NCI-H510A treated with DMSO at 0.1 percent for 48 hours (cell line): ENCODE measurements at regions not wholly inside any gene's neighbourhood (a gene's known extent, or its start where the extent isn't known, plus 50 kb on each side); places are given as distances from the start of the nearest gene placed in this dataset.
"Not testable (repeated sequence)": the region's sequence is repeated elsewhere in the genome, so short reads cannot be mapped to it uniquely, and the experiment has no call there.

Source experiments
- DNase-seq: peaks from one replicate; lab custom pipeline; 2025; lab: John Stamatoyannopoulos, UW

DNA sequence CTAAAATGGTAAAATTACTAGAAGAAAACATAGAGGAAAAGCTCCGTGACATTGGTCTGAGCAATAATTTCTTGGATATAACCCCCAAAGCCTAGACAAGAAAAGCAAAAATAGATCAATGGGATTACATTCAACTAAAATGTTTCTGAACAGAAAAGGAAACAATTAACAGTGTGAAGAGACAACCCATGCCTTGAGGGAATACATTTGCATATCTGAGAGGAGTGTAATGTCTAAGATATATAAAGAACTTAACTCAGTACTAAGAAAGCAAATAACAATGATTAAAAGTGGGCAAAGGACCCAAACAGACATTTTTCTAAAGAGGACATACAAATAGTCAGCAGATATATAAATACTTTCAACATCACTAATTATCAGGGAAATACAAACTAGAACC lies 206.2 kb downstream of the VAPA start:
- no peak for DNase-seq

- no peak for DNase-seq
Measured at GRCh38 chr18:10120622-10121021, 206.8 kb downstream of the VAPA start.

GRCh38 chr18:10121028-10121427 lies 207.2 kb downstream of the VAPA start:
- DNase-seq: no peak

DNA sequence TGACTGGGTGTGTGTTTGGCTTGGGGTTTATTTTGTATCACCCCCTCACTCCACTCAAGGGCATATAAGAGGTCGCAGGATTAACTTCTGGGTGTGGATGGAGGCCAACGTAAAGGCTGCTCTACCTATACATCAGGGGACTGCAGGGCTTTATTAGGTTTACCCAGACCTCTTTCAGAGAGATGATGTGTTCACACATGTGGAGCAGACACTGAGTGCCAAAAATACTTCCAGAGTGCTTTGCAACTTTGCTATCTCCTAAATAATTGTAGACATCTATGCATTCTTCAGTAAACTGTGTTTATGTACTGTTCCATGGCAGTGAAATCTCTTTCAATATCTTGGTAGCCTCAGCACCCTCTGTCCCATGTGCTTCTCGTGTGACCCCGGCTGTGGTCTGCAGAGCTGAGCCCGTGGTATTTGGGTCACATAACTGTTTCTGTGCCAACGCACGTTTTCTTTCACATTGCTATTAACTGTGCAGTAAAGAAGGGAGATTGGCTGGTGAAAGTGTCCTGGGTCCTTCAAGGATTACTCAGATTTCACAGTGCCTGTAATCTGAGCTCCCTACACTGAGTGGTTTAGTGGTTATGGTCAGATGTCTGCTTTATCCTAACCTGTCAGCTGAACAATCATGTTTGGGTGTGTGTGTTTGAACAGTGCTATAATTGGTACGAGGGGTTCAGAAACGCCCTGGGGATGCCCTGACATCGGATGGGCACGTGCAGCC lies 208.1 kb downstream of the VAPA start:
- DNase-seq: peak; percentile 77

GRCh38 chr18:10122988-10123950 lies 209.5 kb downstream of the VAPA start:
- no peak for DNase-seq

GRCh38 chr18:10124071-10124470 lies 210.3 kb downstream of the VAPA start:
- no peak for DNase-seq

GRCh38 chr18:10124557-10124956 lies 210.7 kb downstream of the VAPA start:
- DNase-seq: no peak

GRCh38 chr18:10124967-10125366 lies 211.2 kb downstream of the VAPA start:
- DNase-seq: no peak

DNA sequence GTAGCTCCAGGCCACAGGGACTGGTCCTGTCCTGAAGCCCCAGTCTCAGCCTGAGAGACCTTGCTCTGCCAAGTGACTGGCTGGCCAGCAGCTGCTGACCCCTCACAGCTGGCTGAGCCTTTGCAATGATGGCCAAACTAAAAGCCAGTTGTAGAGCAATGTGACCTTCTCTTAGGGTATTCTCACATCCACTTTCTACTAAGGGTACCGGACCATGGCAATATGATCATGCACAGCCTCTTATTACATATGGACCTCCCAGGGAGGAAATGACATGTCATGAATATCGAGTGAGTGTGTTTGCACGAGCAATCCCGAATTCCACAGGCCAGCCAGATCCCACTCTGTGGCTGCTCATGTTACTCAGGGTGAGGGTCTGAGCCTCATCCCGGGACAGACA lies 213.9 kb downstream of the VAPA start:
- DNase-seq: no peak

- DNase-seq: no peak
Measured at GRCh38 chr18:10128921-10129501, 215.2 kb downstream of the VAPA start.

GRCh38 chr18:10130606-10131005 lies 216.8 kb downstream of the VAPA start:
- no peak for DNase-seq

DNA sequence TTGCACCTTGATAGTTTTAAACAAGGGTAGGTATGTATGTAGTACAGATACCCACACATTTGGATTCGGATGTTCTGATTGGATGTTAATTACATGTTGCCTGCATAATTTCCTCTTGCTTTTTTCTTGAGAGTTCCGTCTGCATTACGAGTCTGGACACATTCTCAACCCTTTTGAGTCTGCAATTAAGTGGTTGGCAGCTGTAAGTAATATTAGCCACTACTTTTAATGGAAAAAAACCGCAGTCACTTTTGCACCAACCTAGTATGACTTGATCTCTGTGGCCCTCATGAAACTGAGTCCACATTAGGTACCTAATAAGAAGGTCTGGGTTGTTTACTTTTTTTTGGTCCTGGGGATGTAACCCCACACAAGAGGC lies 217.3 kb downstream of the VAPA start:
- DNase-seq: no peak

DNA sequence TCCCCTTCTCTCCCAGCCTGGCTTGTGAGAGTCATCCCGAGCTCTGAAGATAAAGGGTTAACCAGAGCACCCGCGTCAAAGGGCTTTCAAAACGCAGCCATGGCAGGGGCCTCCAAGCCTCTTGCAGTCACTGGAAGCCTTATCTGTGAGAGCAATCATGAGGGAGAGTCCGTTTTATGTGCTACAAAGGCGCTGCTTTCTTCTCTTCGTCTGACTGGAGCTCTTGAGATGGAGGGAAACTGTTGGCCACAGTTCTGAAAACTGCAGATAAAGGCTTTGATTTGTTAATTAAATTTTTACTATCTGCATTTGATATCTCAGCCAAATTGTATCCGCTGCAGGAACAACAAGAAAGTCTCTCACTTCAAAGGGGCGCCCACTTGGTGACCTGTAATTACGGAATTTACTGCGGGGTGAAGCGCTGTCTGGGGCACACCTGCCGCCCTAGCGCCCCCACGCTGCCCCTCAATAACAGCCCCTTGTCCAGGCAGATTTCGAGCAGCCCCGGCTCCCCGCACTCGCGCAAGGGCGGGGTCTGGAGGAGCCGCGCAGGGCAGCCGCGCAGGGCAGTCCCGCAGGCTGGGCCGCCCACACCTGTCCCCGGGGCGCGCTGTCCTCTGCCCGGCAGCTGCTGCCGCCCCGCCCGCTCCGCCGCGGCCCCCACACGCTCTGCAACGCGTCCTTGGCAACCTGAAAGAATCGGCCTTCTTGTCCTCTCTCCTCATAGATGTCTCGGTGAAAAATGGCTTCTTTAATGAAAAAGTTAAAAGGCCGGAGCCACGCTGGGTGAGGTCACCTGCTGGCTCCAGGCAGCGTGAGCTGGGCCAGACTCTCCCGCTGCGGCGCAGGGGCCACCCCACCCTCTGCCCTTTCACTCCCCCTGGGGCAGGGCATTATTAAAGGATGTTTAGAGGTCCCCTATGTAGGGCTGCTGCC lies 217.9 kb downstream of the VAPA start:
- DNase-seq: no peak

GRCh38 chr18:10133516-10133915 lies 219.7 kb downstream of the VAPA start:
- DNase-seq: no peak

DNA sequence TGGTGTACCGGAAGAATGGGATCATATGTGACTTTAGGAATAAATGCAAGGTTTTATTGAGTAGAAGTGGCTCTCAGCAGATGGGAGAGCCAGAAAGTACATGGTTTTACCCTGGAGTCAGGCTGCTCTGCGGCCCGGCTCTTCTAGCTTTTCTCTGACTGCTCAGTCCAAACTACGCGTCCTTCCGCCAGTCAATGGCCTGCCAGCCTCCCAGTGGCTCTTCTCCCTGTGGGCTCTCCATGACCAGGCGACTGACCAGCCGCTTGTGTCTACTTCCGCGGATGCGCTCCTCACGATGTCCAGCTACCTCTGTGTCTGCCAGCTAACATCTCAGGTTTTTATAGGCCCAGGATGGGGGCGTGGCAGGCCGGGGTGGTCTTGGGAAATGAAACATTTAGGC lies 220.4 kb downstream of the VAPA start:
- no peak for DNase-seq

DNA sequence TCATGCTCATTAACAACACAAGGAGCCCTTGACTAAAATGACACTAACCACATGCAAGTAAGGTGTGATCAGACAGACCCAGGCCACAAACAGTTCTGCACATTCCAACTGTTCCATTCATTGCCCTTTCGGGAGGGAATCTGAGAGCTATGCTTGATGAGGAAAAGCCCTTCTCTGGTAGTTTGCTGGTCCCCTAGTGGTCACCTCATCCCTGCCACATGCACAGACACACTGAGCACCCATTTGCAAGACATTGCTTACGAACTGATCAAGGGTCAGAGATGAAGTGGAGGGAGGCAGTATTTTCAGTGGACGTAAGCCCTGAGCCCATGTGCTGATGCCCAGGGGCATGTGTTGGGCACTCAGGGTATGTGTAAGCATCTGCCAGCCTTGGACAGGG lies 220.9 kb downstream of the VAPA start:
- DNase-seq: not testable (repeated sequence)

- DNase-seq: no peak
Measured at GRCh38 chr18:10135302-10135926, 221.6 kb downstream of the VAPA start.

DNA sequence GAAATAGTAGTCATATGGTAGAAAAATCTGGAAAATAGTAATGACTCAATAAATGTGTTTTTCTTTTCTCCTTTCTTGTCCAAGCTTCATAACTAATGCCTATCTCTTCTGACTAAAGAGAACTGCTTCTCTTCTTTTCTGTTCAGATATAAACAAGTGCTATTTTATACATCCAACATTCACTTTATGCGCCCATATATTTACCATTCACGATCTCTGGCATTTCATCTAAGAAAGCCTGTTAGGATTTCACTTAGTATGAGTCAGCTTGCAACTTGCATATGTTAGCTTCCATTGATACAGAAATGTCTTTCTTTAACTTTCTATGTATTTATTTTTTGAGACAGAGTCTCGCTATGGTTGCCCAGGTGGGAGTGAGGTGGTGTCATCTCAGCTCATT lies 224.9 kb downstream of the VAPA start:
- no peak for DNase-seq

DNA sequence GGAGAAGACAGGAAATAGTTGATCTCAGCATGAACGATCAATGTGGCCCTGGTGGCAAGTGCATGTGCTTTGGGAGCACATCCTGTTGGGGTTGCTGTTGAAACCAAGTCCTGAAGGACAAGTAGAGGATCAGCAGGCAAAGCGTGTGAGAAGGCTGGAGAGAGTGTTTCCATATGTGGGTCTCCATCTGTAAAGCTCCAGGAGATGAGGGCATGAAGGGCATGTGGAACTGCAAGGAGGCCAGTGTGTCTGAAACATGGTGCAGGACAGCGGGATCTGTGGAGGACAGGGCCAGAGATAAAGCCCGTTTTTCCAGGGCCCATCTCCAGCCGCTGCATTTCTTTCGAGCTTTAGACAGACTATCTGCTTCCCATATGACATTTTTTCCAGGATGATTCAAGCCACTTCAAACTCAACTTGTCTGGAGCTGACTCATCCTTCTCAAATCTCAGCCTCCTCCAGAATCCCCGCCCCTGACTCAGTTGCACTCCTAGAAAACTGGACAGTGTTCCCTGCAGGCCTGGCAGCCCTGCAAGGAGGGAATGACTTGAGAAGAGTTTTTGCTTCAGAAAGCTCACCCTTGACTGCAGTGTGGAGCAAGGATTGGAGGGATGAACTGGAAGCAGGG lies 226.1 kb downstream of the VAPA start:
- DNase-seq: no peak

GRCh38 chr18:10140461-10141282 lies 226.9 kb downstream of the VAPA start:
- DNase-seq: peak; percentile 28
